Keratinocyte (primary cell): ENCODE measurements at regions not wholly inside any gene's neighbourhood (a gene's known extent, or its start where the extent isn't known, plus 50 kb on each side); places are given as distances from the start of the nearest gene placed in this dataset.

ENCODE experiments used
- DNase-seq: peaks from one replicate; pipeline ENCODE4 v3.0.0-alpha.2; 2011; ENCODE audit warnings: low read depth, missing footprints, low spot score
- FAIRE-seq: peaks from 2 replicates; lab custom pipeline; 2011; peaks lifted over from hg19 to GRCh38; lab: Jason Lieb, UNC
- H2AFZ ChIP-seq: 2 replicates; pipeline ENCODE4 v1.6.0; 2012; ENCODE audit warnings: low read length, control low read depth, inconsistent platforms; ENCODE audit not compliant: control insufficient read depth
- H3K27ac ChIP-seq: 2 replicates; pipeline ENCODE4 v1.5.1; 2011; ENCODE audit warnings: low read length; ENCODE audit not compliant: control insufficient read depth, insufficient read depth
- H3K27me3 ChIP-seq: 3 replicates; pipeline ENCODE4 v1.6.0; 2011; ENCODE audit warnings: low read length; ENCODE audit not compliant: control insufficient read depth, insufficient read depth; ENCODE audit errors: extremely low read depth
- H3K36me3 ChIP-seq, 2 experiments: 2 replicates in 1 of 2; 3 replicates in 1 of 2; pipeline ENCODE4 v1.5.1; 2011; ENCODE audit warnings: low read length in 2 of 2, mild to moderate bottlenecking in 1 of 2; ENCODE audit not compliant: control insufficient read depth in 2 of 2, insufficient read depth in 2 of 2; ENCODE audit errors: extremely low read depth in 1 of 2
- H3K4me1 ChIP-seq: 3 replicates; pipeline ENCODE4 v1.5.1; 2011; ENCODE audit warnings: low read length; ENCODE audit not compliant: control insufficient read depth, insufficient read depth; ENCODE audit errors: extremely low read depth
- H3K4me2 ChIP-seq: 3 replicates; pipeline ENCODE4 v1.6.0; 2011; ENCODE audit warnings: low read depth, low read length; ENCODE audit not compliant: control insufficient read depth, insufficient read depth; ENCODE audit errors: extremely low read depth
- H3K4me3 ChIP-seq, 3 experiments: fragments of 200-600 bp in 1 of 3; sonication (generic) in 1 of 3; 2 replicates in 2 of 3; 3 replicates in 1 of 3; pipeline ENCODE4 v1.5.1; 2011 to 2016; ENCODE audit warnings: low read length in 3 of 3, mild to moderate bottlenecking in 3 of 3, control low read depth in 2 of 3, inconsistent platforms in 1 of 3, low read depth in 1 of 3, mixed read lengths in 1 of 3, mixed run types in 1 of 3, moderate library complexity in 1 of 3; ENCODE audit not compliant: control insufficient read depth in 2 of 3, insufficient read depth in 2 of 3; ENCODE audit errors: extremely low read depth in 1 of 3
- H3K79me2 ChIP-seq: 2 replicates; pipeline ENCODE4 v1.6.0; 2012; ENCODE audit warnings: low read length; ENCODE audit not compliant: control insufficient read depth, insufficient read depth
- H3K9ac ChIP-seq: 3 replicates; pipeline ENCODE4 v1.6.0; 2011; ENCODE audit warnings: low read length; ENCODE audit not compliant: control insufficient read depth, insufficient read depth; ENCODE audit errors: extremely low read depth
- H3K9me1 ChIP-seq: 3 replicates; pipeline ENCODE4 v1.6.0; 2011; ENCODE audit warnings: low read length; ENCODE audit not compliant: control insufficient read depth, insufficient read depth; ENCODE audit errors: extremely low read depth
- H3K9me3 ChIP-seq: 2 replicates; pipeline ENCODE4 v1.5.1; 2012; ENCODE audit warnings: low read depth, low read length; ENCODE audit not compliant: control insufficient read depth
- H4K20me1 ChIP-seq: 3 replicates; pipeline ENCODE4 v1.6.0; 2011; ENCODE audit warnings: low read length; ENCODE audit not compliant: control insufficient read depth, insufficient read depth; ENCODE audit errors: extremely low read depth
- CTCF ChIP-seq, 3 experiments: IDR thresholded peaks in 1 of 3; conservative IDR thresholded peaks in 1 of 3; optimal IDR thresholded peaks in 1 of 3; 2 replicates in 2 of 3; 3 replicates in 1 of 3; pipeline versions ENCODE3 to v1.5.1; 2011; ENCODE audit warnings: low read length in 3 of 3, mild to moderate bottlenecking in 3 of 3, moderate library complexity in 2 of 3, control low read depth in 1 of 3, inconsistent platforms in 1 of 3; ENCODE audit not compliant: insufficient read depth in 2 of 3; ENCODE audit errors: extremely low read depth in 1 of 3
- EZH2 ChIP-seq: IDR thresholded peaks from one replicate; pipeline ENCODE4 v1.6.1; 2012; ENCODE audit warnings: inconsistent platforms, mild to moderate bottlenecking, low read length, moderate library complexity
- dilution Hi-C: fragments of 300-500 bp; cut with MboI; formaldehyde crosslinking; loops from one replicate; pipeline ENCODE4 v1.7.0; 2020; ENCODE audit warnings: low sequenced_read_pairs; ENCODE audit not compliant: extremely low pct_ligation_motif_present

DNA sequence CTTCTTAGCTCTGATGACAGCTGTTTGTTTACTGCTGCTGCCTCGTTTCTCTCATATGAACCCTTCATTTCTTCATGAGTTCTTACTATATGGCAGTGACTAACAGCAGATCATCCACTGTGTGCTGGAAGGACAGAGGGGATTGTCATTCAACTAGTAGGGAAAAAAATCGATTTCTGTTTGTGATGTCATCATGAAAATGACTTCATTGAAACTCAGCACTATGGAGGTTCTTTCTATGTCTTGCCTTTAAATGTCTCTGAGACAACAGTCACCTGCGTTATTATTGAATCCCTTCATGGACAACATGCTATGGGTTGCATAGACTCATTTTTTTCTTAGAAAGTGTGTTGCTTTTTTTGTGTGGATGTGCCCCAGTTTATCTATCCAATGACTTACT is 394.4 kb downstream of the DOK5 start:
- dilution Hi-C loops, result no loop called here
- Histone ChIP-seq H3K36me3 (no peaks in the 10 kb centered on the region), H4K20me1 (no peaks in the 10 kb centered on the region), H3K4me3 (no peak overlapping the region), H2AFZ (no peak overlapping the region), H3K4me2 (no peak overlapping the region), H3K9ac (no peak overlapping the region), H3K27ac (no peak overlapping the region), H3K4me1 (no peaks in the 10 kb centered on the region), H3K9me3 (no peaks in the 10 kb centered on the region), H3K9me1 (no peaks in the 10 kb centered on the region), H3K27me3 (no peaks in the 10 kb centered on the region), H3K79me2 (no peaks in the 10 kb centered on the region)
- FAIRE-seq (no peak), DNase-seq (no peak)
- TF ChIP-seq EZH2, result no peak
- TF ChIP-seq CTCF (optimal IDR thresholded peaks at IDR 0.05 in 1 of 3, IDR thresholded peaks at IDR 0.05 in 1 of 3, conservative IDR thresholded peaks at IDR 0.05 in 1 of 3; ENCODE audit: extremely low read depth in 1 of 3, insufficient read depth in 2 of 3, low read length in 3 of 3), result no peak

- Histone ChIP-seq H3K4me3 (no peak overlapping the region), H3K9ac (no peak overlapping the region), H3K4me1 (no peaks in the 10 kb centered on the region), H3K79me2 (no peaks in the 10 kb centered on the region), H3K9me1 (no peaks in the 10 kb centered on the region), H3K36me3 (no peaks in the 10 kb centered on the region), H2AFZ (no peak overlapping the region), H3K27ac (no peak overlapping the region), H3K9me3 (no peaks in the 10 kb centered on the region), H4K20me1 (no peaks in the 10 kb centered on the region), H3K27me3 (no peaks in the 10 kb centered on the region), H3K4me2 (no peak overlapping the region)
- dilution Hi-C loops, result no loop called here
- DNase-seq, result no peak
- FAIRE-seq, result no peak
- TF ChIP-seq EZH2 (no peak), CTCF (optimal IDR thresholded peaks at IDR 0.05 in 1 of 3, IDR thresholded peaks at IDR 0.05 in 1 of 3, conservative IDR thresholded peaks at IDR 0.05 in 1 of 3; ENCODE audit: extremely low read depth in 1 of 3, insufficient read depth in 2 of 3, low read length in 3 of 3) (no peak)
These were observed 389.9 kb downstream of the DOK5 start for GRCh38 chr20:54865273-54865672.
